ENCODE measurements at regions not wholly inside any gene's neighbourhood (a gene's known extent, or its start where the extent isn't known, plus 50 kb on each side); places are given as distances from the start of the nearest gene placed in this dataset.
"Not testable (repeated sequence)": the region's sequence is repeated elsewhere in the genome, so short reads cannot be mapped to it uniquely, and the experiment has no call there.

GRCh38 chr1:58966917-58967740, 183.3 kb upstream of the JUN start:
- DNase-seq (ENCODE audit: extremely low spot score, unreplicated experiment), result no peak
- Mint-ChIP-seq H3K27ac (ENCODE audit: unreplicated experiment) (no peak overlapping the region), H3K36me3 (ENCODE audit: unreplicated experiment) (no peaks in the 10 kb centered on the region), H3K4me3 (ENCODE audit: unreplicated experiment) (no peak overlapping the region), H3K4me1 (ENCODE audit: unreplicated experiment) (peaks cover 3% of the 10 kb centered on the region), H3K9me3 (ENCODE audit: unreplicated experiment) (no peaks in the 10 kb centered on the region), H3K27me3 (ENCODE audit: unreplicated experiment) (no peaks in the 10 kb centered on the region)
- no peak for TF ChIP-seq CTCF (IDR thresholded peaks at IDR 0.05)

GRCh38 chr1:58968360-58968952, 184.6 kb upstream of the JUN start:
- DNase-seq (ENCODE audit: extremely low spot score, unreplicated experiment), result no peak
- Mint-ChIP-seq H3K4me3 (ENCODE audit: unreplicated experiment) (no peak overlapping the region), H3K36me3 (ENCODE audit: unreplicated experiment) (no peaks in the 10 kb centered on the region), H3K9me3 (ENCODE audit: unreplicated experiment) (no peaks in the 10 kb centered on the region), H3K27me3 (ENCODE audit: unreplicated experiment) (peaks cover 3% of the 10 kb centered on the region), H3K4me1 (ENCODE audit: unreplicated experiment) (peaks cover 3% of the 10 kb centered on the region), H3K27ac (ENCODE audit: unreplicated experiment) (no peak overlapping the region)
- TF ChIP-seq CTCF (IDR thresholded peaks at IDR 0.05), result no peak

GRCh38 chr1:58969176-58969575, 185.3 kb upstream of the JUN start:
- not testable (repeated sequence) for DNase-seq (ENCODE audit: extremely low spot score, unreplicated experiment); H3K4me3 Mint-ChIP-seq (ENCODE audit: unreplicated experiment); H3K4me1 Mint-ChIP-seq (ENCODE audit: unreplicated experiment); H3K36me3 Mint-ChIP-seq (ENCODE audit: unreplicated experiment); H3K9me3 Mint-ChIP-seq (ENCODE audit: unreplicated experiment); H3K27me3 Mint-ChIP-seq (ENCODE audit: unreplicated experiment); H3K27ac Mint-ChIP-seq (ENCODE audit: unreplicated experiment)

- Mint-ChIP-seq H3K27ac (ENCODE audit: unreplicated experiment) (no peak overlapping the region), H3K36me3 (ENCODE audit: unreplicated experiment) (no peaks in the 10 kb centered on the region), H3K27me3 (ENCODE audit: unreplicated experiment) (peaks cover 3% of the 10 kb centered on the region), H3K4me3 (ENCODE audit: unreplicated experiment) (no peak overlapping the region), H3K4me1 (ENCODE audit: unreplicated experiment) (peaks cover 3% of the 10 kb centered on the region), H3K9me3 (ENCODE audit: unreplicated experiment) (no peaks in the 10 kb centered on the region)
- TF ChIP-seq CTCF (IDR thresholded peaks at IDR 0.05), result no peak
- no peak for DNase-seq (ENCODE audit: extremely low spot score, unreplicated experiment)
Observed at GRCh38 chr1:58971629-58972140, 187.8 kb upstream of the JUN start.

GRCh38 chr1:58975888-58976287, 192.0 kb upstream of the JUN start:
- H3K4me1 Mint-ChIP-seq (ENCODE audit: unreplicated experiment), result no peaks in the 10 kb centered on the region
- no peak for DNase-seq (ENCODE audit: extremely low spot score, unreplicated experiment)
- H3K36me3 Mint-ChIP-seq (ENCODE audit: unreplicated experiment), result no peaks in the 10 kb centered on the region
- no peak overlapping the region for H3K27ac Mint-ChIP-seq (ENCODE audit: unreplicated experiment)
- no peak for TF ChIP-seq CTCF (IDR thresholded peaks at IDR 0.05)
- H3K9me3 Mint-ChIP-seq (ENCODE audit: unreplicated experiment), result no peaks in the 10 kb centered on the region
- H3K27me3 Mint-ChIP-seq (ENCODE audit: unreplicated experiment), result peaks cover 4% of the 10 kb centered on the region
- no peak overlapping the region for H3K4me3 Mint-ChIP-seq (ENCODE audit: unreplicated experiment)

Data from osteocyte (in vitro differentiated cells).